ENCODE measurements at regions not wholly inside any gene's neighbourhood (a gene's known extent, or its start where the extent isn't known, plus 50 kb on each side); places are given as distances from the start of the nearest gene placed in this dataset.

GRCh38 chr15:92224843-92225242 is 168.8 kb upstream of the ST8SIA2 start:
- DNase-seq (ENCODE audit: low read depth in 2 of 2): no peak

DNA sequence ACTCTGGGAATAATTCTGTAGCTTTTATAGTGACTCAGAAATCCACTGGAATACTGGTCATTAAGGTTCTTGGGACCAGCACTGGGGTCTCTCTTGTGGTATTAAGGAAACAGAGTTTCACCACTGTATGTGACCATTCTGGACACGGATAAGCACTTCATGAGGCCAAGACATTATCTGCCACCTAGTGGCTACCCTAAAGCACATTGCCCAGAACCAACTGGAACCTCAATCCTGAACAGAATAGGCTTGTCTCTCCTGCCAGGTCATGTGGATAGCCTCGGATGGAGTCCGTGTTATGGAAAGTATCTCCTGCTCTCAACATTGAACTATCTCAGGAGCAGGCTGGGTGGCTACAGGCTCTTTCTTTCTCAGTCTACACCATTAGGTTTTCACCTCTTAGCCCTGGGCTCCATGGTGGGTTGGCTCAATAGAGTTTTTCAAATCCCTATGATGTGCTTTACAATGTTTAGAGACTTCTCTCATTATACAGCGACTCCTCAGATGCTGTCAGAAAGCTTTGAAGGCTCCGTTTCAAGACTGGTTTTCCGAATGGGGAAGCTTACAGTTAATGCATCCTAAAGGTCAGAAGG is 167.6 kb upstream of the ST8SIA2 start:
- DNase-seq (ENCODE audit: low read depth in 2 of 2): no peak

GRCh38 chr15:92228830-92229229 is 164.9 kb upstream of the ST8SIA2 start:
- no peak for DNase-seq (ENCODE audit: low read depth in 2 of 2)

DNA sequence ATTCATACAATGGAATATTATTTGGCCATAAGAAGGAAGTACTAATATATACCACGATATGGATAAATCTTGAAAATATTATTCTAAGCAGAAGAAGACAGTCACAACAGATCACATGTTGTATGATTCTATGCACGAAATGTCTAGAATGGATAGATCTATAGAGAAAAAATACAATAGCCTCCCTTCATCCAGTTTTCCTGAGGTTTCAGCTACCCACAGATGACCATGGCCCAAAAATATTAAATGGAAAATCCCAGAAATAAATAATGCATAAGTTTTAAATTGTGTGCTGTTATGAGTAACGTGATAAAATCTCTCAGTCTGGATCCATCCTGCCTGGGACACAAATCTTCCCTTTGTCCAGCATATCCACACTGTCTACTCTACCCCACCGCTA is 162.2 kb upstream of the ST8SIA2 start:
- DNase-seq (ENCODE audit: low read depth in 2 of 2): no peak

DNA sequence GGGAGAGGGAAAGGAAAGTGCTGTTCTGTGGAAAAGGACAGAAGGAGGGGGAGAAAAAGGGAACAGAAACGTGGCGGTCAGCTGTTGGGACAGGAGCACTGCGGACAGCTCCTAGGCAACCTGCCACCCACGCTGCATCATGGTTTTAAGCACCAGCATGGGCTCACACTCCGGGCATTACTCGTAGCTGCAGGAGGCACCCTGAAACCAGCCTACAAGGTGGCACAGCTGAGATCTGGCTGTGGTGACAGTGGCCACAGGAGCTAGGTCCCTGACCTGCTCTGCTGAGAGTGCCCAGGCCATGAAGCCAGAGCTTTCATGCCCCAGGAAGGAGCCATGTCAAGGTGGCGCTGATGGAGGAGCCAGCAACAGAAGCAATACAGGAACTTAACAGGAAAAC is 161.4 kb upstream of the ST8SIA2 start:
- DNase-seq (ENCODE audit: low read depth in 2 of 2): no peak

GRCh38 chr15:92232876-92233275 is 160.8 kb upstream of the ST8SIA2 start:
- DNase-seq (ENCODE audit: low read depth in 2 of 2): no peak

GRCh38 chr15:92243227-92243626 is 150.5 kb upstream of the ST8SIA2 start:
- DNase-seq (ENCODE audit: low read depth in 2 of 2): no peak

DNA sequence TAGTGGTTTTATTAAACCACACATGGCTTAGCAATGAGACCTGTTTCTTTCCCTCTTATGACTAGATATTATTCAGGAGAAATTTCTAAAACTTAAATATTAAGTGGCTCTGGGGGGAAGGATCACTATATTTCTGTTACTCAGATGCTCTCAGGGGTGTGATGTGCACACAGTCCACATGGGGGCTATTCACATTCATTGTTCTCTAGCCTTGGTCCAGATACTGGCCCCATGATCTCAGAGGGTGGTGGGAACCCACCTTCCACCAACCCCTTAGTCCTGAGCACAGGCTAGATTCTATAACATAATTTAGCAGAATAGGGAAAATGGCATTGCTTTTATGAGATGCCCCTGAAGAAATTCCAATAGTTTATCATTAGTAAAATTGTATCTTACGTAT is 149.0 kb upstream of the ST8SIA2 start:
- DNase-seq (ENCODE audit: low read depth in 2 of 2): no peak

DNA sequence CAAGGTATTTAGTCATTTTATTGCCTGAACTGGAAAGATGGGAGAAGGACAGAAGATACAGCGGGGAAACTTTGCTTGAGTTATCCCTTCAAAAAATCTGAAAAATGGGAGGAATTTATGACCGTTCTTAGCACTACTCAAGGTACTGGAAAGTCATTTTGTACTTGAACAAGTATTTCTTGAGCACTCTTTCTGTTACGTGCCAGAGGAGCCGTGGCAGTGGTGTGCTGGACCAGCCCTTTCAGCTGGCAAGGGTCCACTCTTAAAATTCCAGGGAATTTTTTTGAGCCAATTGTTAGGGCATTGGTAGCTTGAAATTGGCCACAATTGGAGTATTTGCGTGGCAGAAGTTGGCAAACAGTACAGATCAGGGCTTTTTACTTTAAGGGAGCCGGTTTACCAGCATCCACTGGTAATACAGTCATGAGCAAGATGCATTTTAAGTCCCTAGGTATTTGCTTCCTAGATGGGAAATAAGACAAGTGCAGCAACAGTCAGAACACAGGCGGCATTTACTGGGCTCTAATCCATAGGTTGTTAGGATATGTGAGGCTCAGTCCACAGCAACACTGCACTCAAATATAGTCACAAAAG is 145.9 kb upstream of the ST8SIA2 start:
- DNase-seq (ENCODE audit: low read depth in 2 of 2): no peak

DNA sequence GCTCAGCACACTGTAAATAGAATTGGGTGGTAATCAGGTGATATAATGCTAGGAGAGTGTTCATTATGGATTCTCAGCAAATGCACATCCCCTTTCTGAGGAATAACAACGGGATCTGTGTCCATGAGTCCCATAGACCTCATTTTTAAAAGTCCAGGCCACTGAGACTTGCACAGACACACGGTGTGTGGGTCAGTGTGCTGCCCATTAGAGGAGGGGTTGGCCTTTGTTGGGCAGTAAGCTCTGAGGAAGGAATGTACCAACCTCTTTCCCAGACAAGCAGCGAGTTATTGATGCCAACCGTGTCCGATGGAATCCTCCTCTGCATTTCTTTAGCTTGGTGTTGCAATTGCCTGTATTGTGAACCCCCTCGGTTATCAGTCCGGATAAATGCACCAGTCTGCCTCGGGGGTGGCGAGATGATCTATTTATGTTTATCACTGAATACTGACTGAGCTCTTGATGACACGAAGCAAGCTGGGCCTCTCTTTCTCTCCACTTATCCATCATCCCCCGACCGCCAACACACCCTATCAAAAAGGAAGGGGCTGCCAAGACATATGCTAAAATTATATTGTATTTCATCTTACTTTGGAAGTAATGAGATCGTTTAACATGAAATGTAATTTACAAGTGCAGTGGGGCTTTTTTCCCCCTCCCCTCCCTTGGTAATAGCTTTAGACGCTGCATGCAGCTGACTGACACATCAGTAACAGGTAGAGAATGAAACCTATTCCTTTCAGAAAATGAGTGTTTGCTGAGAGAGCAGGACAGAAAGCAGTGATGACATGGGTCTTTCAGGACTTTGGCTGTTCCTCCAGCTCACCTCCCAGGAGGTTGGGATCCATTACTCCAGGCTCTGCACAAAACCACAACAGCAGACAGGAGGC is 126.6 kb upstream of the ST8SIA2 start:
- DNase-seq (ENCODE audit: low read depth in 2 of 2): no peak

- DNase-seq (ENCODE audit: low read depth in 2 of 2): no peak
Observed at GRCh38 chr15:92268900-92269299, 124.8 kb upstream of the ST8SIA2 start.

DNA sequence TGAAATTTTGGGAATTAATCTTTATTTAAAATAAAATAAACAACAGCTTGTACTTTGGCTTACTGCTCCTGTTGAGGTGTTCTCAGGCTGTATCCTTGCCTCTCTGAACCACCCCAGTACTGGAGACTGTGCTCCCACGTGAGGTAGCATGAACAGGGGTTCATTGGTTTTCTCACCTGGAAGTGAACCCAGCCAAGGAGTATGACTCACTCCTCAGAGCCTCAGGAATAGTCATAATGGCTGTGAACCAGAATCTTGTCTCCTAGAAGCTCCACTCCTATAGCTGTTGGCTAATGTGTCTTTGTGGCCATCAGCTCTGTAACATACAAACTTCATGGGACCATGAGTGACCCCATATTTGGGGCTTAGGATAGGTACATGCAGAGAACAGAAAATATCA is 122.5 kb upstream of the ST8SIA2 start:
- no peak for DNase-seq (ENCODE audit: low read depth in 2 of 2)

GRCh38 chr15:92272106-92272505 is 121.6 kb upstream of the ST8SIA2 start:
- DNase-seq (ENCODE audit: low read depth in 2 of 2): no peak

DNA sequence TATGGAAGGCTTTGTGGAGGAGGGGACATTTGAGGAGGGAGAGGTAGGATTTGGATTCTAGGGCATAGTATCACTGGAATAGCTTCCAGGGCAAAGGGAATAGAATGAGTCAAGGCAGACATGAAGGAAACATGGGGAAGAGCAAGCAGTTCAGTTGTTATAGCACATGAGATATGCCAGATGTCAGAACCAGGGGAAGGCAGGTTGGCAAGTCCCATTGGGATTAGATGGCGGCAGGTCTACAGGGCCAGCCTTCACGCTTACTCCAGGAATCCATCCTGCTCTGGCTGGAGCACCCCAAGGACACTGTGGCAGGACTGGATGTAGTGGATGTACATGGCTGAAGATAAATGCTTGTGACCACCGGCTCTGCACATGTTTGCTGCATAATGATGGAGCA is 120.4 kb upstream of the ST8SIA2 start:
- DNase-seq (ENCODE audit: low read depth in 2 of 2): no peak

GRCh38 chr15:92273723-92274122 is 120.0 kb upstream of the ST8SIA2 start:
- no peak for DNase-seq (ENCODE audit: low read depth in 2 of 2)

- peak in 1 of 2 donors; percentile 4 for DNase-seq (ENCODE audit: low read depth in 2 of 2)
Observed at GRCh38 chr15:92277776-92278175, 115.9 kb upstream of the ST8SIA2 start.

GRCh38 chr15:92283813-92284212 is 109.9 kb upstream of the ST8SIA2 start:
- no peak for DNase-seq (ENCODE audit: low read depth in 2 of 2)

DNA sequence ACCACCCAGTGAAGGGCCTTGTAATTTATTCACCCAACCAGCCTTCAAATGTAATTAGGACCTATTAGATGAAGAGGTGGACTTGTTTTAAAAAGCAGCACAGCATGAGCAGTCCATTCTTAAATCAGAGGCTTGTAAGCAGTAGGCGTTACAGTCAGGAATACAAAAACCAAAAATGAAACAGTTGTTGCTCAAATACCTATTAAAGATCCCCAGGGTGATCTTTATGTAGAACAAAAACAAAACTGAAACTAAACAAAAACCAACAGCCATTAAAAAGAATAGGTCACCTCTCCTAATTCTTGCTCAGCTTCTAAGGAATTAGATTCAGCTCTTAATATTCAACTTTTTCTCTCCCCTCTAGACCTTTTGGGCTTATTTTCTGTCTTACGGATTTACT is 104.9 kb upstream of the ST8SIA2 start:
- no peak for DNase-seq (ENCODE audit: low read depth in 2 of 2)

- no peak for DNase-seq (ENCODE audit: low read depth in 2 of 2)
Observed at GRCh38 chr15:92289733-92290132, 103.9 kb upstream of the ST8SIA2 start.

- DNase-seq (ENCODE audit: low read depth in 2 of 2): no peak
Observed at GRCh38 chr15:92290359-92290992, 103.2 kb upstream of the ST8SIA2 start.

GRCh38 chr15:92291900-92292299 is 101.8 kb upstream of the ST8SIA2 start:
- DNase-seq (ENCODE audit: low read depth in 2 of 2): no peak

GRCh38 chr15:92294759-92295158 is 98.9 kb upstream of the ST8SIA2 start:
- DNase-seq (ENCODE audit: low read depth in 2 of 2): no peak

Data from lung microvascular endothelial cell (primary cell).